HG03521 (cell line): ENCODE measurements at regions not wholly inside any gene's neighbourhood (a gene's known extent, or its start where the extent isn't known, plus 50 kb on each side); places are given as distances from the start of the nearest gene placed in this dataset.

Experiments used
- ATAC-seq: cut with Tn5 transposase; IDR thresholded peaks from one replicate; pipeline ENCODE4 v1.9.1; 2021; ENCODE audit warnings: mild to moderate bottlenecking, moderate library complexity; ENCODE audit not compliant: unreplicated experiment

GRCh38 chr21:16568244-16568643 is 838.5 kb downstream of the USP25 start:
- ATAC-seq, result no peak

GRCh38 chr21:16568661-16569060 is 838.9 kb downstream of the USP25 start:
- ATAC-seq, result no peak

GRCh38 chr21:16569679-16570078 is 839.9 kb downstream of the USP25 start:
- ATAC-seq, result no peak

- ATAC-seq, result no peak
Measured at GRCh38 chr21:16570171-16570570, 840.4 kb downstream of the USP25 start.

- ATAC-seq, result no peak
Measured at GRCh38 chr21:16570856-16571255, 841.1 kb downstream of the USP25 start.

- ATAC-seq, result no peak
Measured at GRCh38 chr21:16571594-16571993, 841.8 kb downstream of the USP25 start.

- ATAC-seq, result no peak
Measured at GRCh38 chr21:16572032-16572431, 842.2 kb downstream of the USP25 start.

GRCh38 chr21:16573578-16573977 is 843.8 kb downstream of the USP25 start:
- ATAC-seq, result no peak

- ATAC-seq, result no peak
Measured at GRCh38 chr21:16577975-16578374, 848.2 kb downstream of the USP25 start.

- ATAC-seq, result no peak
Measured at GRCh38 chr21:16578912-16579311, 849.1 kb downstream of the USP25 start.

- no peak for ATAC-seq
Measured at GRCh38 chr21:16579538-16579937, 849.8 kb downstream of the USP25 start.

- no peak for ATAC-seq
Measured at GRCh38 chr21:16580661-16581060, 850.9 kb downstream of the USP25 start.

GRCh38 chr21:16583556-16583955 is 853.8 kb downstream of the USP25 start:
- no peak for ATAC-seq

GRCh38 chr21:16584756-16585155 is 855.0 kb downstream of the USP25 start:
- ATAC-seq, result no peak

GRCh38 chr21:16585896-16586295 is 856.1 kb downstream of the USP25 start:
- ATAC-seq, result no peak

GRCh38 chr21:16587141-16587581 is 857.4 kb downstream of the USP25 start:
- no peak for ATAC-seq

GRCh38 chr21:16587681-16588375 is 858.0 kb downstream of the USP25 start:
- ATAC-seq, result no peak

- ATAC-seq, result no peak
Measured at GRCh38 chr21:16588433-16588860, 858.7 kb downstream of the USP25 start.

GRCh38 chr21:16589006-16589898 is 859.5 kb downstream of the USP25 start:
- ATAC-seq, result no peak

- ATAC-seq, result no peak
Measured at GRCh38 chr21:16590186-16590585, 860.4 kb downstream of the USP25 start.

GRCh38 chr21:16590641-16591292 is 861.0 kb downstream of the USP25 start:
- no peak for ATAC-seq

GRCh38 chr21:16592381-16592780 is 862.6 kb downstream of the USP25 start:
- ATAC-seq, result no peak
